OCI-LY7 (cell line): ENCODE measurements at regions not wholly inside any gene's neighbourhood (a gene's known extent, or its start where the extent isn't known, plus 50 kb on each side); places are given as distances from the start of the nearest gene placed in this dataset.

Experiments
- BruUV-seq: library from RNA; stranded (reverse); fragments of 400-500 nt; replicated peaks from 2 replicates; lab custom pipeline; 2021; lab: Mats Ljungman, UMichigan
- CTCF ChIA-PET: fragments of 300-600 bp; sonication (Branson Sonifier 250); formaldehyde crosslinking; loops from one replicate; lab custom pipeline; 2022; ENCODE audit warnings: antibody characterized with exemption; ENCODE audit not compliant: unreplicated experiment; lab: Charles Lee
- POLR2A ChIA-PET: fragments of 300-600 bp; sonication (Branson Sonifier 250); formaldehyde crosslinking; loops from one replicate; lab custom pipeline; 2022; ENCODE audit warnings: antibody characterized with exemption; lab: Charles Lee
- DNase-seq: peaks from one replicate; pipeline ENCODE4 v3.0.0-alpha.2; 2015; ENCODE audit warnings: low spot score
- H2AFZ ChIP-seq: fragments of 200-600 bp; sonication (generic), shearing (Covaris generic); 2 replicates; pipeline ENCODE4 v1.6.1; 2014; ENCODE audit warnings: mild to moderate bottlenecking, antibody characterized with exemption, low read length, moderate library complexity
- H3K27ac ChIP-seq: fragments of 200-600 bp; sonication (generic); 2 replicates; pipeline ENCODE4 v1.5.1; 2014; ENCODE audit warnings: mixed run types, low read depth, mild to moderate bottlenecking, moderate library complexity, low read length, inconsistent platforms; ENCODE audit not compliant: poor library complexity, severe bottlenecking
- H3K36me3 ChIP-seq: fragments of 200-600 bp; sonication (generic); 2 replicates; pipeline ENCODE4 v1.6.1; 2014; ENCODE audit warnings: mild to moderate bottlenecking, antibody characterized with exemption, low read length, moderate library complexity, mixed read lengths; ENCODE audit not compliant: insufficient read depth
- H3K4me1 ChIP-seq: fragments of 200-600 bp; sonication (generic); 2 replicates; pipeline ENCODE4 v1.5.1; 2014; ENCODE audit warnings: mild to moderate bottlenecking, low read length; ENCODE audit not compliant: insufficient read depth, poor library complexity, severe bottlenecking
- H3K4me2 ChIP-seq: fragments of 200-600 bp; sonication (generic); 2 replicates; pipeline ENCODE4 v1.6.1; 2014; ENCODE audit warnings: mild to moderate bottlenecking, low read length
- H3K4me3 ChIP-seq: fragments of 200-600 bp; sonication (generic); 2 replicates; pipeline ENCODE4 v1.5.1; 2014; ENCODE audit warnings: mild to moderate bottlenecking, low read depth, low read length; ENCODE audit not compliant: poor library complexity, severe bottlenecking
- H3K79me2 ChIP-seq: fragments of 200-600 bp; sonication (generic); 2 replicates; pipeline ENCODE4 v1.6.1; 2016; ENCODE audit warnings: low read depth, mild to moderate bottlenecking, low read length, moderate library complexity, mixed read lengths; ENCODE audit not compliant: insufficient read depth
- H3K9me2 ChIP-seq: fragments of 200-600 bp; sonication (generic); 2 replicates; pipeline ENCODE4 v1.6.1; 2016; ENCODE audit warnings: mild to moderate bottlenecking, low read length, mixed read lengths; ENCODE audit not compliant: insufficient read depth
- H3K9me3 ChIP-seq: fragments of 200-600 bp; sonication (generic); 2 replicates; pipeline ENCODE4 v1.6.1; 2014; ENCODE audit warnings: mild to moderate bottlenecking, mixed run types, low read length, mixed read lengths
- H4K20me1 ChIP-seq: fragments of 200-600 bp; sonication (generic); 2 replicates; pipeline ENCODE4 v1.6.1; 2014; ENCODE audit warnings: mild to moderate bottlenecking, antibody characterized with exemption, low read length, moderate library complexity, mixed read lengths; ENCODE audit not compliant: insufficient read depth
- EZH2phosphoT487 ChIP-seq: fragments of 200-600 bp; sonication (generic); IDR thresholded peaks from 2 replicates; pipeline ENCODE4 v1.6.1; 2018; ENCODE audit warnings: low read depth, borderline replicate concordance, mild to moderate bottlenecking, mixed run types, antibody characterized with exemption, low read length, moderate library complexity, mixed read lengths
- intact Hi-C: fragments of 100-400 bp; cut with micrococcal nuclease; formaldehyde crosslinking; loops from one replicate; pipeline ENCODE4 v1.10.0; 2022; ENCODE audit not compliant: unreplicated experiment
- TF ChIP-seq, protein P1 (sequence below): fragments of 200-600 bp; sonication (generic); conservative IDR thresholded peaks from 2 replicates; pipeline ENCODE4 v1.5.1; 2014; ENCODE audit warnings: mild to moderate bottlenecking, antibody characterized with exemption, low read length, moderate library complexity, mixed read lengths

DNA sequence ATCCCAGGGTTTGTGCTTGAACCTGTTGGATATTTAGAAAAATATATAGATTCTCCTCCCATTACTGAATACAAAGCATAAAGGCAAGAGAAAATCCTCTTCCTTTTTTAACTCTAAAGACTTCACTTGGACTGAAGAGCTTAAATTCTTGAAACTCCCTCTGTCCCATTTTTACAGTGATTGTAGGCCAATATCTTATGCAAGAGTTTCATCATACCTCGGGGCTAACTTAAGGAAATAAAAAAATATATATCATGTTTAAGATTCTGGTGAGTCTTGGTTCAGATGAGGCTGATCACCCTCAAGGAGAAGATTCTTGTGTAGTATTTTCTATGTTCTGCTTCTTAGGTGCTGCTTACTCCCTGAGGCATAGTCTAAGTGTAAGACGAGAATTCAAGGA is 1449.6 kb downstream of the C4orf33 start:
- no TSS peak for BruUV-seq
- H2AFZ ChIP-seq, result no peak overlapping the region

DNA sequence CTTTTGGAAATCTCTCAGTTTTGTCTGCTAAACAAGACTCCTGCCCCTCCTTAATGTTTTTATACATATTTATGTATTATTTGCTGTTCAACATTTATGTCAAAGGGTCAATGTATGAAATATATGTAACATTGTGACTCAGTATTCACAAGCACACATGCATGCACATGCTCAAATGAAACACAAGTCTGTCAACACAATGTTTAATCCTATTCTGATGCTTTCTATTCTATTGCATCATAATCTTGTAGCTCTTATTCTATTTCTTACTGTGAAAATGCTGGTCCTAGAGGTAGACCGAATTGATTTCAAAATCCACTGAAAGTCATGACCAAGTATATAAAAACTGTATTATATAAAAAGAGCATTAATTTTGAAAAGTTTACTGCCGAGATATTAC is 1463.3 kb downstream of the C4orf33 start:
- no TSS peak for BruUV-seq
- no peaks in the 10 kb centered on the region for H3K79me2 ChIP-seq
- TF ChIP-seq EZH2phosphoT487, result no peak
- TF ChIP-seq, protein P1, sequence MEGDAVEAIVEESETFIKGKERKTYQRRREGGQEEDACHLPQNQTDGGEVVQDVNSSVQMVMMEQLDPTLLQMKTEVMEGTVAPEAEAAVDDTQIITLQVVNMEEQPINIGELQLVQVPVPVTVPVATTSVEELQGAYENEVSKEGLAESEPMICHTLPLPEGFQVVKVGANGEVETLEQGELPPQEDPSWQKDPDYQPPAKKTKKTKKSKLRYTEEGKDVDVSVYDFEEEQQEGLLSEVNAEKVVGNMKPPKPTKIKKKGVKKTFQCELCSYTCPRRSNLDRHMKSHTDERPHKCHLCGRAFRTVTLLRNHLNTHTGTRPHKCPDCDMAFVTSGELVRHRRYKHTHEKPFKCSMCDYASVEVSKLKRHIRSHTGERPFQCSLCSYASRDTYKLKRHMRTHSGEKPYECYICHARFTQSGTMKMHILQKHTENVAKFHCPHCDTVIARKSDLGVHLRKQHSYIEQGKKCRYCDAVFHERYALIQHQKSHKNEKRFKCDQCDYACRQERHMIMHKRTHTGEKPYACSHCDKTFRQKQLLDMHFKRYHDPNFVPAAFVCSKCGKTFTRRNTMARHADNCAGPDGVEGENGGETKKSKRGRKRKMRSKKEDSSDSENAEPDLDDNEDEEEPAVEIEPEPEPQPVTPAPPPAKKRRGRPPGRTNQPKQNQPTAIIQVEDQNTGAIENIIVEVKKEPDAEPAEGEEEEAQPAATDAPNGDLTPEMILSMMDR, result no peak
- POLR2A ChIA-PET, result no interaction called here
- no peak overlapping the region for H3K27ac ChIP-seq
- H3K4me3 ChIP-seq, result no peak overlapping the region
- H3K9me2 ChIP-seq, result 0 out of 2 replicates have a peak, but pooled peaks cover 4% of the 10 kb centered on the region
- no peaks in the 10 kb centered on the region for H3K4me1 ChIP-seq
- no peak for DNase-seq
- H3K4me2 ChIP-seq, result no peak overlapping the region
- intact Hi-C loops, result no loop called here
- H4K20me1 ChIP-seq, result no peaks in the 10 kb centered on the region
- CTCF ChIA-PET, result no interaction called here
- H3K9me3 ChIP-seq, result no peaks in the 10 kb centered on the region
- H2AFZ ChIP-seq, result no peak overlapping the region
- no peaks in the 10 kb centered on the region for H3K36me3 ChIP-seq

More for the DNA sequence above, 1449.6 kb downstream of the C4orf33 start:
- H3K4me2 ChIP-seq, result no peak overlapping the region
- no peaks in the 10 kb centered on the region for H4K20me1 ChIP-seq
- CTCF ChIA-PET, result no interaction called here
- H3K9me2 ChIP-seq, result no peaks in the 10 kb centered on the region
- H3K4me3 ChIP-seq, result no peak overlapping the region
- intact Hi-C loops, result no loop called here
- TF ChIP-seq, protein P1, result no peak
- TF ChIP-seq EZH2phosphoT487, result no peak
- H3K9me3 ChIP-seq, result no peaks in the 10 kb centered on the region
- no peak for DNase-seq
- no peak overlapping the region for H3K27ac ChIP-seq
- H3K4me1 ChIP-seq, result no peaks in the 10 kb centered on the region
- POLR2A ChIA-PET, result no interaction called here
- H3K79me2 ChIP-seq, result no peaks in the 10 kb centered on the region
- H3K36me3 ChIP-seq, result no peaks in the 10 kb centered on the region

DNA sequence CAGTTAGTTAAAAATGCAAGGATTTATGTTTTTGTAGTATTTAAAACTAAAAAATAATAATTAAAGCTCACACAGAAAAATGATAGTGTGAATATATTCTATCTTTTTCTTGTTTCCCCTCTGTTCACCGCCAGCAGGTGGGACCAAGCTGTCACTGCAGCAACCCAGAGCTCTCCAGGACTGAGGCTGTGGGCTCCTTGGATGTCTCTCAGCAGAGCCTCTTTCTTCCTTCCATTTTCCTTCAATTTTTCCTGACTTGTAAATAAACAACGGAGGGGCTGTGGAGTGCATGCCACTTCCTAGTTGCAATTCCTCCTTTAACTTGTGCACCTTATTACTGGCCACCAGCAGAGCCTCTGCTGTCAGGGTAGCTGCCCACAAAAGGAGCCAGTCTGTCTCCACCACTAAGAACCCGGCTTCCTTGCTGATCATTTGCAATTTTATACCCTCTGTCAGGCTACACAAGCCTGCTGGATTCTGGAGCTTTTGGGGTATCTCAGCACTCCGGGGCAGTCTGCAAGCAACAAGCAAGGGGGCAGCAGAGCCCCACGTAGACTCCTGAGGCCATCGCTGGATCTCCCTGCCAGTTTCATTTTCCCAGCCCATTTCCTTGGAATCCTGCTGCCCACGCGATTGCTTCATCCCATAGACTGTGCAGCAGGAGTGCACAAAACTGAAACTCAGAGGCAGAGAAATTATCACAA is 1467.4 kb downstream of the C4orf33 start:
- no peak overlapping the region for H3K27ac ChIP-seq
- 0 out of 2 replicates have a peak, but pooled peaks cover 1% of the 10 kb centered on the region for H3K9me3 ChIP-seq
- no peak overlapping the region for H2AFZ ChIP-seq
- H3K79me2 ChIP-seq, result no peaks in the 10 kb centered on the region
- no peaks in the 10 kb centered on the region for H3K9me2 ChIP-seq
- DNase-seq, result no peak
- ChIA-PET POLR2A (interaction anchor here (1.4 kb wide), 2 partner anchors 9 to 10 kb away, joined by 3 read pairs; no protein-coding TSS in a partner anchor), CTCF (no interaction called here)
- intact Hi-C loops, result no loop called here
- no peak overlapping the region for H3K4me3 ChIP-seq
- peak overlapping the region; percentile 20; the same call in 1 of the 2 replicates for H3K4me2 ChIP-seq
- H3K36me3 ChIP-seq, result no peaks in the 10 kb centered on the region
- H3K4me1 ChIP-seq, result no peaks in the 10 kb centered on the region
- no peaks in the 10 kb centered on the region for H4K20me1 ChIP-seq
- TF ChIP-seq, protein P1, result peak; percentile 37
- TF ChIP-seq EZH2phosphoT487, result no peak
- BruUV-seq, result no TSS peak
